Uterus (tissue), 3 donors: ENCODE measurements at regions not wholly inside any gene's neighbourhood (a gene's known extent, or its start where the extent isn't known, plus 50 kb on each side); places are given as distances from the start of the nearest gene placed in this dataset.

Experiments
- DNase-seq, 2 donors: peaks; one replicate each; pipeline ENCODE4 v3.0.0-alpha.2; 2019 to 2020
- H3K27ac ChIP-seq, 2 donors: fragments of 200-600 bp; sonication (generic); 1 replicate in 1 of 2; 2 replicates in 1 of 2; pipeline ENCODE4 v1.5.1; 2016 to 2018
- H3K27me3 ChIP-seq, 2 donors: fragments of 200-600 bp; sonication (generic); one replicate each; pipeline ENCODE4 v1.5.1; 2018 to 2019; ENCODE audit warnings: control low read depth in 1 of 2
- H3K36me3 ChIP-seq, 2 donors: fragments of 200-600 bp; sonication (generic); one replicate each; pipeline ENCODE4 v1.5.1; 2019; ENCODE audit warnings: control low read depth in 1 of 2
- H3K4me1 ChIP-seq, 2 donors: fragments of 200-600 bp; sonication (generic); one replicate each; pipeline ENCODE4 v1.5.1; 2018 to 2019; ENCODE audit warnings: control low read depth in 1 of 2
- H3K4me3 ChIP-seq, 2 donors: fragments of 200-600 bp; sonication (generic); 1 replicate in 1 of 2; 2 replicates in 1 of 2; pipeline ENCODE4 v1.5.1; 2018 to 2019; ENCODE audit warnings: mild to moderate bottlenecking in 1 of 2
- H3K9me3 ChIP-seq, 2 donors: fragments of 200-600 bp; sonication (generic); one replicate each; pipeline ENCODE4 v1.5.1; 2019; ENCODE audit warnings: control low read depth in 1 of 2
- POLR2A ChIP-seq, 2 donors: fragments of 450-650 bp; IDR thresholded peaks; one replicate each; pipeline ENCODE4 v1.6.1; 2016; ENCODE audit warnings: antibody characterized with exemption in 2 of 2, mild to moderate bottlenecking in 1 of 2, moderate library complexity in 1 of 2
- intact Hi-C: fragments of 100-400 bp; cut with DNase I; formaldehyde crosslinking; loops from one replicate; pipeline ENCODE4 v1.15.1; 2023; ENCODE audit warnings: low total_unique reads
- TF ChIP-seq, protein P1 (sequence below), 4 experiments: fragments of 200-600 bp in 2 of 4; fragments of 450-650 bp in 2 of 4; sonication (generic) in 2 of 4; IDR thresholded peaks; one replicate each; pipeline ENCODE4 v1.5.1; 2016 to 2019; ENCODE audit warnings: antibody characterized with exemption in 4 of 4, mild to moderate bottlenecking in 2 of 4, moderate library complexity in 1 of 4
- donor health status: DM: yes; HTN: yes; CAD: no.

DNA sequence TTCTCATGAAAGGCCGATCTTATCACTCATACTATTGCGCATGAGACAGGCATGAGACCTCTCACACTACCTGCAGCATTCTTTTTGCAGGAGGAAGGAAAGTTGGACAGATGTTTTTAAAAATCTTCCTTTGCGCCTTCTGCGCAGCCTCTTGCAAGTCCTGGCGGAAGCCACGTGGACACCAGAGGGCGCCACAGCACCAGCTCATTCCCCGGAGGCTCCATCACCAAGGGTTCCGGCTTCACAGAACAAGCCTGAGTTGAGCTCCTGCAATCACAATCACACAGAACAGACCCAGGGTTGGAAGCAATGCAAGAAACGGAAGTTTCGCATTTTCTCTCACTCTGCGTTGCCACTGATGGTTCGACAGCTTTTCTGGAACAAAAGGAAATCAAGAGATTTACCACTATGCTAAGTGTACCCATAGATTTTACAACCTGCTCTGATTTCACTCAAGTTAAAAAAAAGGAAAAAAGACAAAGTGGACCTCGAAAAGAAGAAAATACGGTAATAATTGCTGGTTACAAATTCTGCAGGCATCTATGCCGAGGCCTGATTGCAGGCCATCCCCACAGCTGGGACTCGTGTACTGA lies 304.7 kb upstream of the MSX2 start:
- peak; percentile 69 to 71 for DNase-seq
- Histone ChIP-seq H3K4me1 (no peaks in the 10 kb centered on the region), H3K27me3 (peaks cover 0 to 7% of the 10 kb centered on the region in 2 donors), H3K4me3 (no peak overlapping the region), H3K9me3 (no peaks in the 10 kb centered on the region), H3K27ac (no peak overlapping the region), H3K36me3 (no peaks in the 10 kb centered on the region)
- intact Hi-C loops = no loop called here
- TF ChIP-seq POLR2A (IDR thresholded peaks at IDR 0.05) = no peak
- TF ChIP-seq, protein P1, sequence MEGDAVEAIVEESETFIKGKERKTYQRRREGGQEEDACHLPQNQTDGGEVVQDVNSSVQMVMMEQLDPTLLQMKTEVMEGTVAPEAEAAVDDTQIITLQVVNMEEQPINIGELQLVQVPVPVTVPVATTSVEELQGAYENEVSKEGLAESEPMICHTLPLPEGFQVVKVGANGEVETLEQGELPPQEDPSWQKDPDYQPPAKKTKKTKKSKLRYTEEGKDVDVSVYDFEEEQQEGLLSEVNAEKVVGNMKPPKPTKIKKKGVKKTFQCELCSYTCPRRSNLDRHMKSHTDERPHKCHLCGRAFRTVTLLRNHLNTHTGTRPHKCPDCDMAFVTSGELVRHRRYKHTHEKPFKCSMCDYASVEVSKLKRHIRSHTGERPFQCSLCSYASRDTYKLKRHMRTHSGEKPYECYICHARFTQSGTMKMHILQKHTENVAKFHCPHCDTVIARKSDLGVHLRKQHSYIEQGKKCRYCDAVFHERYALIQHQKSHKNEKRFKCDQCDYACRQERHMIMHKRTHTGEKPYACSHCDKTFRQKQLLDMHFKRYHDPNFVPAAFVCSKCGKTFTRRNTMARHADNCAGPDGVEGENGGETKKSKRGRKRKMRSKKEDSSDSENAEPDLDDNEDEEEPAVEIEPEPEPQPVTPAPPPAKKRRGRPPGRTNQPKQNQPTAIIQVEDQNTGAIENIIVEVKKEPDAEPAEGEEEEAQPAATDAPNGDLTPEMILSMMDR (IDR thresholded peaks at IDR 0.05) = peak; percentile 63 to 77 (median 75)

DNA sequence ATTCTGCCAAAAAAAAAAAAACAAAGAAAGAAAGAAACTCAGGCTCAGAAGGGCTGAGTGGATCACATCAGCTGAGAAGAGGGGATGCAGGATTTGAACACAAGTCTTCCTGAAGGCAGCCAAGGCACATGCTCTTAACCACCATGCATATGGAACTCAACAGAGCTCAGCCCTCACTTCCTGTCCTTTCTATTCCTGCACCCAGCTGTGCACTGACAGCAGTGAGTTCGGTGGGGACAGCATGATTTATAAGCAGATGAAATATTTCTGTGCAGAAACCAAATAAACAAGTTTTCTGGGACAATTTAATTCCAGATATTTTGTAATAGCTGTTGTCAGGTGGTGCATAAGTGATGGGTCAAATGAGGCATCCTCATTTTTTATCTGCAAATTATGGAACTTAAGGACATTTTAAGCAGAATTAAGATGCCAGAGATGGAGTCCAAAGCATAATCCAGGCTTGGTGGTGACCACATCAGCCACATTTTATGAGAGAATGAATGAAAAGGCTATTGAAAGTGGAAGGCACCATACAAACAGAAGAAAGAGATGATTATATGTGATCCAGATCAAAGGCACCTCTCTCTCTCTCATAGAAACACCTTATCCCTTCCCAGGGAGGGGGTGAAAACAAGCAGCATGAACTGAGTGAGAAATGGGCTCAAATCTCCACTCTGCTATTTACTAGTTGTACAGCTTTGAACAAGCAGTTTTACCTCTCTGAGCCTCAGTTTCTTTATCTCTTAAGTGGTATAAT lies 303.6 kb upstream of the MSX2 start:
- no peaks in the 10 kb centered on the region for H3K36me3 ChIP-seq
- intact Hi-C loops = no loop called here
- DNase-seq = no peak

DNA sequence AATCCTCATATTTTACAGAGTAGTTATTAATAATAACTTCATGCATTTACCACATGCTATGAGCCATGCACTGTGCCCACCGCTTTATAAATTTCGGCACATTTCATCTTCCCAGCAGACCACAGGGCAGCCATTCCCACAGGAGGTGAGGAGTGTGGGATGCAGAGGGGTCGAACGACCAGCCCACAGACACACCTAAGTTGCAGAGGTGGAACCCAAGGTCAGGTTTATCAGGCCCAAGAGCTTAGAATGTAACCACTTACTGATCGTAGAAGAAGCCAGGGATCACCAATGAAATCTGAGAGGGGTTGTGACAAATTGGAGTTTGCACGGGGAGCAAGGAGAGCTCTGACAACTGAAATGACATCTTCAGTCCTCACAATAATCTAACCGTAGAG lies 303.0 kb upstream of the MSX2 start:
- no peak overlapping the region for H3K4me3 ChIP-seq
- DNase-seq = no peak
- H3K36me3 ChIP-seq = no peaks in the 10 kb centered on the region
- no peaks in the 10 kb centered on the region for H3K4me1 ChIP-seq
- H3K27ac ChIP-seq = no peak overlapping the region
- peaks cover 0 to 7% of the 10 kb centered on the region in 2 donors for H3K27me3 ChIP-seq
- H3K9me3 ChIP-seq = no peaks in the 10 kb centered on the region
- TF ChIP-seq, protein P1 (IDR thresholded peaks at IDR 0.05) = no peak
- TF ChIP-seq POLR2A (IDR thresholded peaks at IDR 0.05) = no peak
- intact Hi-C loops = no loop called here

More for the DNA sequence above, 303.6 kb upstream of the MSX2 start:
- Histone ChIP-seq H3K27me3 (peaks cover 0 to 7% of the 10 kb centered on the region in 2 donors), H3K27ac (no peak overlapping the region), H3K4me3 (no peak overlapping the region), H3K4me1 (no peaks in the 10 kb centered on the region), H3K9me3 (no peaks in the 10 kb centered on the region)
- TF ChIP-seq POLR2A (IDR thresholded peaks at IDR 0.05) = no peak
- TF ChIP-seq, protein P1 (IDR thresholded peaks at IDR 0.05) = no peak

DNA sequence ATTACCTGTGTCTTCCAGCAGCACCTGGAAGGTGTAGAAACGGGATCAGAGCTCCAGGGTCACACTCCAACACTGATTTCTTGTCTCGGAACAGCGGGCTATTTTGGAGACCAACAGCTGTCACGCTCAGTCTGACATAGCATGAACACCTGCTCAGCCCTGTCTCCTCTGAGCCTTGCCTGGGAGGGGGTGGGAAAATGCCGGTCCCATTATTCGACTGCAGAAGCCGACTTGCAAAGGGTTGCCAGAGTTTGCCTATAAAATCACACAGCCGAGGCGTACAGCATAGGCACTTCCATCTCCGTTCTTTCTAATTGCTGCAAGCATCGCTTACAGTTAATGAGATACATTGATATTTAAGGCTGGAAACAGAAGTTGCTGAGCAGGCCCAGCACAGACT lies 300.8 kb upstream of the MSX2 start:
- Histone ChIP-seq H3K4me3 (no peak overlapping the region), H3K36me3 (no peaks in the 10 kb centered on the region), H3K9me3 (no peaks in the 10 kb centered on the region), H3K27ac (no peak overlapping the region), H3K4me1 (no peaks in the 10 kb centered on the region), H3K27me3 (no peaks in the 10 kb centered on the region)
- intact Hi-C loops = no loop called here
- no peak for DNase-seq
- TF ChIP-seq, protein P1 (IDR thresholded peaks at IDR 0.05) = no peak
- no peak for TF ChIP-seq POLR2A (IDR thresholded peaks at IDR 0.05)
